Activated CD4-positive, alpha-beta T cell treated with anti-CD3 and anti-CD28 coated beads, Interleukin-2, amount 50 U/mL, for 1 hour (primary cell): ENCODE measurements at regions not wholly inside any gene's neighbourhood (a gene's known extent, or its start where the extent isn't known, plus 50 kb on each side); places are given as distances from the start of the nearest gene placed in this dataset.
"Not testable (repeated sequence)": the region's sequence is repeated elsewhere in the genome, so short reads cannot be mapped to it uniquely, and the experiment has no call there.

Source experiments
- DNase-seq: peaks from one replicate; pipeline ENCODE4 v3.0.0-alpha.2; 2020

GRCh38 chr6:21773576-21773968, 180.0 kb downstream of the SOX4 start:
- no peak for DNase-seq

- no peak for DNase-seq
Measured at GRCh38 chr6:21777846-21778245, 184.3 kb downstream of the SOX4 start.

- DNase-seq: no peak
Measured at GRCh38 chr6:21780141-21780540, 186.6 kb downstream of the SOX4 start.

GRCh38 chr6:21780679-21781078, 187.1 kb downstream of the SOX4 start:
- no peak for DNase-seq

DNA sequence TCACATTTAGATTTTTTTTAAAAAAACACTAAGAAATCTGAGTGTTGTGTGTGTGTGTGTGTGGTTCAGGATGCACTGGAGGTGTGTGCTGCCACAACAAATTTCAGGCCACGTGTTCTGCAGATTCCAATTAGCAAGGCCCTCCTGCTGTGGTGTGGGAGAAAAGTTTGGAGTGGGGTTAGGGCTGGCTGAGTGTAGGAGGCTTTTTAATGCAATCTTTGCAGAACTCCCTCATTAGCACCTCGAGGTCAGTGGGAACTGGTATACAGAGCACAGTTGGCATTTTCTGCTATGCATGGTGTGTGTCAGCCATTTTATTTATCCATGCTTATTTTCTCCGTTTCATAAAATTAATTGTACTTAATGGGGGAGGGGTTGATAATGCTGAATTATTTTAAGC, 187.6 kb downstream of the SOX4 start:
- DNase-seq: no peak

DNA sequence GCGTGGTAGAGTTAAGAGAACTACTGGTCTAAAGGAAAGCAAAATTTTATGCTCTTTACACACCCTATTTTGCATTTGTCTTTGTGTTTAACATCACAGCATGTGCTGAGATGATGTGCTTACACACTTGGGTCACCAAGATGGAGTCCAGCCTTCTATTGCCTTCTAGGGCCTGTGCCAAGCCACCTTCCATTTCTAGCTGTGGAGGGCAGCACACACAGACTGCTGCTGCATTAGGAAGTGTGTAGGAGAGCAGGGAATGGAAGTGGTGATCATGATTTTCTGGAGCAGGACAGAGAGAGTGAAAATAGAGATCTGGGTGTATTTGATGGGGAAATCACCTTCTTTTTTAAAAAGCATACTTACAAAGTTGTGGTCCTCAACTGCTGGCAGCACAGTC, 191.6 kb downstream of the SOX4 start:
- DNase-seq: no peak

- DNase-seq: no peak
Measured at GRCh38 chr6:21791056-21791455, 197.5 kb downstream of the SOX4 start.

GRCh38 chr6:21791581-21791980, 198.0 kb downstream of the SOX4 start:
- DNase-seq: no peak

DNA sequence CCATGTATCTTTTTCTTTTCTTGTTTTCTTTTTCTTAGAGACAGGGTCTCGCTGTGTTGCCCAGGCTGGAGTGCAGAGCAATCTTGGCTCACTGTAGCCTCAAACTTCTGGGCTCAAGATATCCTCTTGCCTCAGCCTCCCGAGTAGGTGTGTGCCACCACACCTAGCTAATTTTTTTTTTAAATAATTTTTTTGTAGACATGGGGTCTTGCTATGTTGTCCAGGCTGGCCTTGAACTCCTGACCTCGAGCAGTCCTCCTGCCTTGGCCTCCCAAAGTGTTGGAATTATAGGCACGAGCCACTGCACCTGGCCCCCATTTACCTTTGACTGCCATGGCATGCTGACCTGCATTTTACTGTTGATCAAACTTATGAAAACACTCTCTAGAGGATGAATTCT, 198.6 kb downstream of the SOX4 start:
- no peak for DNase-seq

- DNase-seq: not testable (repeated sequence)
Measured at GRCh38 chr6:21796979-21797378, 203.4 kb downstream of the SOX4 start.

DNA sequence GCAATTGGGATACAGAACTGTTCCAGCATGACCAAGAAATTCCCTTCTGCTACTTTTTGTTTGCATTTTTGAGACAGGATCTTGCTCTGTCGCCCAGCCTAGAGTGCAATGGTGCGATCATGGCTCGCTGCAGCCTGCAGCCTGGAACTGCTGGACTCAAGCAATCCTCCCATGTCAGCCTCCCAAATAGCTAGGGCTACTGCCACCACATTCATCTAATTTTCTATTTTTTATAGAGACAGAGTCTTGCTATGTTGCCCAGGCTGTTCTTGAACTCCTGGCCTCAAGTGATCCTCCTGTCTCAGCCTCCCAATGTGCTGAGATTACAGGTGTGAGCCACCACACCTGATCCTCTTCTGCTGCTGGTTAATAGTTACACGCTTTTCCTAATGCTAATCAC, 204.9 kb downstream of the SOX4 start:
- no peak for DNase-seq

- no peak for DNase-seq
Measured at GRCh38 chr6:21800330-21800729, 206.8 kb downstream of the SOX4 start.

- DNase-seq: no peak
Measured at GRCh38 chr6:21800948-21801438, 207.4 kb downstream of the SOX4 start.

DNA sequence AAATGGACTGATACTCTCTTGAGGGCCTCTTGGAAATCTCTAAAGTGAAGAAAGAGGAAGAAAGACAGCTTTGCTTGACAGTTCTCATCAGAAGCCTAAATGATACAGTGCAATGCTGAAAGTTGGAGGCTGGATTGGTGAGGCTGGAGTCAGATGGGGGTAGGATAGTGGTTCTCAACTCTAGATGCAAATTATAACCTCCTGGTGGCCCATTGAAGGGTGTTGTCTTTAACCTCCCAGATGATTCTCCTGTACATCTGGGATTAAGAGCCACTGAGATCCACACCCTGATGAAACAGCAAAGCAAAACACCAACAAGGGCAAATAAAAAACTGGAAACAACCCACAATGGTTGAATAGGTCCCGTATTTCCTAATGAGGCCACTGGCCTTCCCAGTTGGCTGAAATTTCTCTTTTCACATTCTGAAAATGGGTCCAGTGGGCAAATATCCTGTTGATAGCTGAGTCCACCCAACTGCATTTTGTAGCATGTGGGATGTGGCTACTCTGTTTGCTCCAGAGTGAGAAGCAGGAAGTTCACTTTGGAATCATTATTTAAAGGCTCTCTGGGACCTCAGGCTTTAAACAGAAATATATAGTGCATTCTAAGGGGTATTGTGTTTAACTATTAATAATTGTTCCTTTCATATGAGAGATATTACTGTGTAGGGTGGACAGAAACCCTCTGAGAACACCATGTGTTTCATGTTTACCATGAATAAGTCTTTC, 208.1 kb downstream of the SOX4 start:
- no peak for DNase-seq

- DNase-seq: no peak
Measured at GRCh38 chr6:21802175-21802822, 208.7 kb downstream of the SOX4 start.

GRCh38 chr6:21804941-21805610, 211.5 kb downstream of the SOX4 start:
- no peak for DNase-seq

DNA sequence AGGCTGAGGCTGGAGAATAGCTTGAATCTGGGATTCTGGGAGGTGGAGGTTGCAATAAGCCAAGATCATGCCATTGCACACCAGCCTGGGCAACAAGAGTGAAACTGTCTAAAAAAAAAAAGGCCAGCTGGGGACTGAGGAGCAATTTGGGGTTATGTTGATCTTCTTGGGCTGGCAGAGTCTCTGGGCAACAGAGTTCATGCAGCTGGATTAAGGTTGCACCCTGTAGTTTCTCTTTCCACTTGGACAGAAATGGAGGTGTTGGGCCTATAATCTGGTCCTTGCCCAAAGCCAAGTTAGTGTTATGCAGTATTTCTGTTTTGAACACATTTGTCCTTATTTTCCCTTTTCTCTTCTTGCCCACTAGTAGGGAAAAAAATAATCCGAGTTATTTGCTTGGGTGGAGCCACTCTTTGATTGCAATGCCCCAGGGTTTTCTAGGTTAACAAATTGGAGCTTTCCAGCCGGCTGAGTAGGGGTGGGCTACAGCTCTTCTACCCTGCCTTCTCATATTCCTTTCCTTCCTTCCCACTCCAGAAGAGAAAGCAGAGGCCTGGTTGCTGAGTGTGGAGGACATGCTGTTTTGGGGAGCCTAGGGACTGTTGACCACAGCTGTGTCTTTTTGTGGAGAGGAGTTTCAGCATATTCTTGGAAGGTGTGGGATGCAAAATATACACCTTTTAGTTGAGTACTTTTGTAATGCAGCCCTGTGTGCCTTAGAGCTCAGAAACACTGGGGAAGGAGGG, 213.9 kb downstream of the SOX4 start:
- DNase-seq: no peak

DNA sequence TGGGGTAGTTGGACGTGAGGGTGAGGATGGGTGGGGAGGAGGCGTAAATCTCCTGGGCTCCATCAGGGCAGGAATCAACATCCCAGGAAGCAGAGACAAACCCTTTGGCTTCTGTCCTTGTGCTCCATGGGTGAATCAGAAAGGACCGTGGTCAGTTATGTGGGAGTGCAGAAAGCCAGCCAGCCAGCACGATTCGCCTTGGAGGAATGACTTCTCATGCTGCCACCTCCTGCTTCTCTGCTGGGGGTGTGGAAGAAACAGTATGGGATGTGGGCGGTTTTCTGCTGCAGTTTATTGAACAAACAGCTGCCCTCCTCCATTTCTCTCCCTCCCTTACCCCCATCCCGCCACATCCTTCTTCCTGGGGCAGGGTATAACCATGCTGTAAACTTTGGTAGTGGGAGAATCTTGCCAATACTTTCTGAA, 214.5 kb downstream of the SOX4 start:
- DNase-seq: no peak

DNA sequence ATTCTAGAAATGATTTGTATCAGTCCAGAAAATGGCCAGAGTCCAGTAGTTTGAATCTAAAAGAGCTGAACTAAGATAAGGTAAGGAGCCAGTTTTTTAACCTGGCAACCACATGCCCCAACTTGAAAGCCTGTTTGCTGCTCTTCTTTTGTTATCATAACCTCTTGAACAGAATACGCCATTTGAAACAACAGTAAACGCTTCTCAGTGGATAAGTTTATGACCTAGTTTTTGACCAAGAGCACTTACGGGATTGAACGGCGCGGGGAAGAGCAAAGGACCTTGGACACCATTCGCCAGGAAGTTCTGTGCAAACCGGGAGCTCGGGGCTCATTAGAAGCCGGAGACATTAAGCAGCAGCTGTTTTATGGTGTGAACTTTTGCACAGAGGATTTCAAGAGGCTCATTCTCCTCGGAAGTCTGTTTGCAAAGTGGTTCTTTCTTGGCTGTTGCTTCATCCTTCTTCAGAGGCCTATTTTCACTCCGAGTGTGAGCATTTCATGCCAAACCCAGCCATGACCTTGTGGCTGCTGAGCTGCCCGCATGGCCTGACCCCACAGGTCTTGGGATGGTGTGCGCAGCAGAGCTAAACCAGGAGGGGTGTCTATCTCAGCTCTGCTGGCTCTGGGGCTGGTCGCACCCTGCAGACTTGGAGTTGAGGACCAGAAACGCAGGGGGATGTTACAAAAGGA, 215.1 kb downstream of the SOX4 start:
- DNase-seq: no peak

DNA sequence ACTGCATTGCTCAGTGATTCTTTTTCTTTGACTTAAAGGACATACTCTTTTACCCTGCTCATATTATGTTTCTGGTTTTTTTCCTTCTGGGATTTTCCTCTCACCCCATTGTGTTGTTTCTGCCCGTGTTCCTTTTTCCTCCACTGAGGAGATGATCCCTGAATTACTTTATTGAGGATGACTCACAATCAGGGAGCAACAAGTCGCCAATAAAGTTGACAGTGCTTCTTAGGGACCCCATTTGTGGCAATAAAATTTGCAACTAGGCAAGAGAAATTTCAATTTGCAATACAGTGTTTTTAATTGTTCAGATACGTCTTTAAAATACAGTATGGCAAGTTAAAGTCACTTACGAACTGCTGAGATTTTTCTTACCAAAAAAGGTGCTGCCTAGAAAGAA, 217.9 kb downstream of the SOX4 start:
- DNase-seq: no peak

DNA sequence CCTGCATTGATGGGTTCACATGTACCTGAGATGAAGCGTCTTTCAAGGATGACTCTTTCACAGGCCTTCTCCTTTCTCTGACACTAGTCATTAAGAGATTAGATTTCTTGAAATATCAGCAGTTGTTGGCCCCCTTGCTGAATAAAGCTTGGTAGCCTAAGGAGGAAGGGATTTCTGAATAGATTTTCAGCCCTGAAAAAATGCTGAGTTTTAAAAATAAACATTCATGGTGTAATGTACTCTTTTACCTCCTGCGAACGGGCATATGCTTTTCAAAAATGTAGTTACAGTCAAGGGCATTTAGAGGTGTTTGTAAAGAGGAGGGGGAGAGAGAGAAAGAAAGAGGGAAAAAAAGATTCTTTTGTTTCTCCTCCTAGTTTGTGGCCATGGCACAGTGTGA, 222.7 kb downstream of the SOX4 start:
- DNase-seq: no peak

- no peak for DNase-seq
Measured at GRCh38 chr6:21820442-21820841, 226.9 kb downstream of the SOX4 start.

GRCh38 chr6:21823371-21823770, 229.8 kb downstream of the SOX4 start:
- DNase-seq: no peak
